Neutrophil (primary cell): ENCODE measurements at regions not wholly inside any gene's neighbourhood (a gene's known extent, or its start where the extent isn't known, plus 50 kb on each side); places are given as distances from the start of the nearest gene placed in this dataset.
"Not testable (repeated sequence)": the region's sequence is repeated elsewhere in the genome, so short reads cannot be mapped to it uniquely, and the experiment has no call there.

Source experiments
- H3K27ac ChIP-seq: fragments of 200-600 bp; sonication (generic); 2 replicates; pipeline ENCODE4 v1.5.1; 2016; ENCODE audit warnings: mild to moderate bottlenecking, moderate library complexity
- H3K27me3 ChIP-seq: fragments of 200-600 bp; sonication (generic); 2 replicates; pipeline ENCODE4 v1.6.0; 2016; ENCODE audit warnings: mild to moderate bottlenecking
- H3K36me3 ChIP-seq: fragments of 200-600 bp; sonication (generic); 2 replicates; pipeline ENCODE4 v1.5.1; 2017
- H3K4me1 ChIP-seq, 2 experiments: fragments of 200-600 bp in 1 of 2; sonication (generic) in 1 of 2; 1 replicate in 1 of 2; 2 replicates in 1 of 2; pipeline versions ENCODE4 v1.5.1 to v1.6.1; 2013 to 2016; ENCODE audit warnings: low read depth in 1 of 2, low read length in 1 of 2, mild to moderate bottlenecking in 1 of 2, moderate library complexity in 1 of 2; ENCODE audit not compliant: control insufficient read depth in 1 of 2, insufficient read depth in 1 of 2
- H3K4me3 ChIP-seq, 2 experiments: fragments of 200-600 bp in 1 of 2; sonication (generic) in 1 of 2; 1 replicate in 1 of 2; 2 replicates in 1 of 2; pipeline ENCODE4 v1.5.1; 2013 to 2016; ENCODE audit warnings: low read depth in 1 of 2, low read length in 1 of 2, mild to moderate bottlenecking in 1 of 2, moderate library complexity in 1 of 2
- H3K9me3 ChIP-seq: fragments of 200-600 bp; sonication (generic); 2 replicates; pipeline ENCODE4 v1.5.1; 2016
- TF ChIP-seq, protein P1 (sequence below): fragments of 200-600 bp; sonication (generic); IDR thresholded peaks from 2 replicates; pipeline ENCODE4 v1.5.1; 2016; ENCODE audit warnings: antibody characterized with exemption

DNA sequence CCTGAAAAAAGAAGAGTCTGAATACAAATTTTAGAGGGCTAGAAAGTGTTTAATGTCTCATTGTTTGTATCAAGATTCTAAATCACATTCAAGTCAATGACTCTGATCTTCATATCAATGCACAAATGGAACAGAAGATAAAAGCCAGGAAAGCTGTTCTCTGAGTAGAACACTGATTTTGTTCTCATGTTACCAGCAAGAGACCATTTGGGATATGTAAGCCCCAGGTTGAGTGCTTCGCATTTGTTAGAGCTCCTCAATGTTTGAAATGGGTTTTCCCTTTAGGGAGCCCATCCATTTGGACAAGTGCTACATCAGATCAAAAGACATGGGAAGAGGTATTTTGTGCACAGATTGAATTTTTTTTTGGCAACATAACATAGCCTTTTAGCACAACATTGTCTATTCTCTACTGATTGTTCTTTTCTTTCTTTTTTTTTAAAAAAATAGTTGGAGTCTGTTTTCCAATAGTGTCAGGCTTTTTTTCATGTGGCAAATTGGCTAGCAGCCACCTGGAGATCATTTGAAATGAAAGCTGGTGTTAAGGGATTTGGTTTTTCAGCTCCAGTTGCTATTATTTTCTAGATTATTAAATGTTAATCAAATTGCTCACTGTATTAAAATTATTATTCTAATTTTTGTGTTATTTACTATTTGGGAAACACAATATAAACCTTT, 74.5 kb upstream of the ZPLD1 start:
- Histone ChIP-seq H3K4me1 (no peaks in the 10 kb centered on the region), H3K27me3 (no peaks in the 10 kb centered on the region), H3K27ac (no peak overlapping the region), H3K4me3 (no peak overlapping the region), H3K9me3 (no peaks in the 10 kb centered on the region), H3K36me3 (no peaks in the 10 kb centered on the region)
- TF ChIP-seq, protein P1, sequence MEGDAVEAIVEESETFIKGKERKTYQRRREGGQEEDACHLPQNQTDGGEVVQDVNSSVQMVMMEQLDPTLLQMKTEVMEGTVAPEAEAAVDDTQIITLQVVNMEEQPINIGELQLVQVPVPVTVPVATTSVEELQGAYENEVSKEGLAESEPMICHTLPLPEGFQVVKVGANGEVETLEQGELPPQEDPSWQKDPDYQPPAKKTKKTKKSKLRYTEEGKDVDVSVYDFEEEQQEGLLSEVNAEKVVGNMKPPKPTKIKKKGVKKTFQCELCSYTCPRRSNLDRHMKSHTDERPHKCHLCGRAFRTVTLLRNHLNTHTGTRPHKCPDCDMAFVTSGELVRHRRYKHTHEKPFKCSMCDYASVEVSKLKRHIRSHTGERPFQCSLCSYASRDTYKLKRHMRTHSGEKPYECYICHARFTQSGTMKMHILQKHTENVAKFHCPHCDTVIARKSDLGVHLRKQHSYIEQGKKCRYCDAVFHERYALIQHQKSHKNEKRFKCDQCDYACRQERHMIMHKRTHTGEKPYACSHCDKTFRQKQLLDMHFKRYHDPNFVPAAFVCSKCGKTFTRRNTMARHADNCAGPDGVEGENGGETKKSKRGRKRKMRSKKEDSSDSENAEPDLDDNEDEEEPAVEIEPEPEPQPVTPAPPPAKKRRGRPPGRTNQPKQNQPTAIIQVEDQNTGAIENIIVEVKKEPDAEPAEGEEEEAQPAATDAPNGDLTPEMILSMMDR = no peak

DNA sequence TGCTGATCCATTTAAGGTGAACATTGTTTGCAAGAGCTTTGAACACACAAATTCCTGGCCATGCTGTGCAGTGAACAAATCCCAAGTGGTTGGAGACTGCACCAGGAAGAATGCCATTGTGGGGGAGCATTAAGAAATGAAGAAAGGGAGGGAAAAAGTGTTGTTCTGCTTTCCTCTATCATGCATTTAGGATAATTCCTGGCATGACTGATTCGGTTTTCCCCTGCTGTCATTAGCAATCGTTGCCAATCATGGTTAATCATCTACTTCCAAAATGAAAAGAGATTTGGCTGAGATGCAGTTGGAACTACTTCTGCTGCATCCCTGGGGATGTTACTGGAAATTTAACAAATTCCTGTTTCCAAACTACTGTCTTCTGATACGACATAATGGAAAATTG, 73.7 kb upstream of the ZPLD1 start:
- TF ChIP-seq, protein P1 = no peak
- H3K27ac ChIP-seq = no peak overlapping the region
- H3K4me3 ChIP-seq = no peak overlapping the region
- no peaks in the 10 kb centered on the region for H3K4me1 ChIP-seq
- H3K27me3 ChIP-seq = no peaks in the 10 kb centered on the region
- no peaks in the 10 kb centered on the region for H3K36me3 ChIP-seq
- H3K9me3 ChIP-seq = no peaks in the 10 kb centered on the region

DNA sequence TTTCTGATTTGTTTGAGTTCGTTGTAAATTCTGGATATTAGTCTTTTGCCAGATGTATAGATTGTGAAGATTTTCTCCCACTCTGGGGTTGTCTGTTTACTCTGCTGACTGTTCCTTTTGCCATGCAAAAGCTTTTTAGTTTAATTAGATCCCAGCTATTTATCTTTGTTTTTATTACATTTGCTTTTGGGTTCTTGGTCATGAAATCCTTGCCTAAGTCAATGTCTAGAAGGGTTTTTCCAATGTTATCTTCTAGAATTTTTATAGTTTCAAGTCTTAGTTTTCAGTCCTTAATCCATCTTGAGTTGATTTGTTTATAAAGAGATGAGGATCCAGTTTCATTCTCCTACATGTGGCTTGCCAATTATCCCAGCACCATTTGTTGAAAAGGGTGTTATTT, 68.7 kb upstream of the ZPLD1 start:
- not testable (repeated sequence) for H3K9me3 ChIP-seq, H3K36me3 ChIP-seq, H3K27me3 ChIP-seq, H3K27ac ChIP-seq, H3K4me3 ChIP-seq, H3K4me1 ChIP-seq

DNA sequence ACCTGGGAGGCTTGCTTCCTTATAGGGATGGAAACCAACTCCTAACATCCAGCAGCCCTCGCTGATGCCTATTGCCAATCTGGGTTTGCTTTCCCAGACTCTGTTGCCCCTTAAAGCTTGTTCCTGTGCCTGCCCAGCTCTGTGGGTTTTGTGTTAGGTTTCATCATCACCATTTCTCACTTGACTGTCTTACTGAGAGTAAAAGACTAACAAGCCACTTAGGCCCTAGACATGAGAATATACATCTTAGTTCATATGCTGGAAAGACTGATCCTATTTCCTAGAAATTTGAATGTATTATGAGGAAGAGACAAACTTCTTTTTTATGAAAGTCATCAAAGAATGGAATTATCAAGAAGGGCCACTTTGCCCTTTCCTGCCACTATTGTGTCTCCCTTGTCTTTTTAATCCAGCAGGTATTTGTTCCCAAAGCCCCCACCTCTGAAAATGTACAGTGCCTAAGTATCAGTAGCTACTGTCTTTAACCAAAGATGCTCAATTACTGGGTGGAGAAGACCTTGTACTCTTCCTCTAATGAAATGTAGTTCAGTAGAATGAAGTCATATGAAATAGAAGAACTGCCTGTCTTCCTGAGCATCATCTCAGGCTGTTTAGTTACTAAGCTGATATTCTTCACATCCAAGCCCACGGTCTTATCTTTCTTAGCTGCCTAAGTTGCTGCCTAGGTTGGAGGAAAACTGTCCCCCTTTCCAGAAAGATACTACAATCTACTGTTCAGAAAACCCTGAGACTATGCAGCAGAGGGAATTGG, 59.8 kb upstream of the ZPLD1 start:
- no peaks in the 10 kb centered on the region for H3K4me1 ChIP-seq
- no peaks in the 10 kb centered on the region for H3K9me3 ChIP-seq
- H3K27ac ChIP-seq = no peak overlapping the region
- H3K27me3 ChIP-seq = no peaks in the 10 kb centered on the region
- no peaks in the 10 kb centered on the region for H3K36me3 ChIP-seq
- no peak overlapping the region for H3K4me3 ChIP-seq
- TF ChIP-seq, protein P1 = no peak

DNA sequence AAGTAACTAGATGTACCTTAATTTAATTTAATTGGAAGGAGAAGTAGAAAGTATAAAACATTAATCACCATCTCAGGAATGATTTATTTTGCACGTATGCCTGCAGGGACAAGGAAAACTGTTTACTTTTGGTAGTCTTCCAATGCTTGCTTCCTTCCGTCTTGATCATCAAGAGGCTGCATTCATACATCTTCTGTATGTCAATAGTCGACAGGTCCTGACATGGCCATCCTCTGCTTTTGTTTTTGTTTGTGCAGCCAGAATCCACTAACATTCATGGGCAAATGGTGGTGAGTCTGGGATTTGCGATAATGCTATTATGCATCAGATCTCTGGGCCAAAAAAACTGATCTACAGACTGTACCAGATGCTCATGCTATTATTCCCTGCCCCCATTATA, 56.6 kb upstream of the ZPLD1 start:
- H3K27me3 ChIP-seq = no peaks in the 10 kb centered on the region
- H3K4me1 ChIP-seq = no peaks in the 10 kb centered on the region
- TF ChIP-seq, protein P1 = no peak
- no peaks in the 10 kb centered on the region for H3K36me3 ChIP-seq
- H3K27ac ChIP-seq = no peak overlapping the region
- H3K9me3 ChIP-seq = no peaks in the 10 kb centered on the region
- H3K4me3 ChIP-seq = no peak overlapping the region

DNA sequence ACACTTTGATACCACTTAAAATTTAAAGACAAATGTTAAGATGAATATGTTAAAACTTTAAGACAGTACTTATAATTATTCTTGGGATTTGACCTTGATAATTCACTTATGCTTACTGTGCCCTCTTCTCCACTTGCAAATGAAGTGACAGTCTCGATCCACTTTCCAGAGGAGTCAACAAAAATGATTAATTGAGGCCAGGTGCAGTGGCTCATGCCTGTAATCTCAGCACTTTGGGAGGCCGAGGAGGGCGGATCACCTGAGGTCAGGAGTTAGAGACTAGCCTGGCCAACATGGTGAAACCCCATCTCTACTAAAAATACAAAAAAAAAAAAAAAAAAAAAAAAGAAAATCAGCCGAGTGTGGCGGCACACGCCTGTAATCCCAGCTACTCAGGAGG, 52.6 kb upstream of the ZPLD1 start:
- H3K4me3 ChIP-seq, H3K27me3 ChIP-seq, H3K36me3 ChIP-seq, H3K4me1 ChIP-seq, H3K9me3 ChIP-seq, H3K27ac ChIP-seq: not testable (repeated sequence)
